ENCODE measurements at regions not wholly inside any gene's neighbourhood (a gene's known extent, or its start where the extent isn't known, plus 50 kb on each side); places are given as distances from the start of the nearest gene placed in this dataset.
A peak's percentile ranks its signal among the peaks of the same experiment; 100 is the strongest.

- Histone ChIP-seq H3K27ac (ENCODE audit: low read length in 2 of 2) (no peak overlapping the region), H2AFZ (ENCODE audit: insufficient read depth, low read depth, low read length, poor library complexity, severe bottlenecking) (no peak overlapping the region), H3K79me2 (ENCODE audit: control insufficient read depth, insufficient read depth, low read length) (no peaks in the 10 kb centered on the region), H3K4me2 (replicated peaks; ENCODE audit: low read depth, low read length, poor library complexity, severe bottlenecking) (no peak overlapping the region), H3K36me3 (replicated peaks in 1 of 2; ENCODE audit: control extremely low read depth in 1 of 2, control insufficient read depth in 1 of 2, extremely low read depth in 1 of 2, insufficient read depth in 2 of 2, low read length in 1 of 2) (no peaks in the 10 kb centered on the region), H3K9ac (ENCODE audit: low read length) (no peak overlapping the region), H3K4me1 (ENCODE audit: control insufficient read depth in 2 of 2, insufficient read depth in 2 of 2, low read length in 2 of 2) (peaks cover 0 to 11% of the 10 kb centered on the region in 2 donors), H3K4me3 (ENCODE audit: control extremely low read depth in 1 of 5, extremely low read depth in 1 of 5, insufficient read depth in 1 of 5, low read depth in 2 of 5, low read length in 4 of 5) (no peak overlapping the region), H3K27me3 (replicated peaks in 1 of 4; ENCODE audit: control extremely low read depth in 1 of 4, control insufficient read depth in 3 of 4, insufficient read depth in 4 of 4, low read length in 3 of 4) (no peaks in the 10 kb centered on the region), H4K20me1 (ENCODE audit: control insufficient read depth, insufficient read depth, low read length, poor library complexity, severe bottlenecking) (no peaks in the 10 kb centered on the region), H3K9me3 (ENCODE audit: control extremely low read depth in 1 of 3, control insufficient read depth in 2 of 3, insufficient read depth in 1 of 3, low read length in 2 of 3) (peaks cover 0 to 62% (median 24%) of the 10 kb centered on the region in 3 donors)
- H3K4me3 Mint-ChIP-seq: no peak overlapping the region
- WGBS (ENCODE audit: insufficient coverage): 97% methylated on average over 7 of the region's 7 CpGs
- intact Hi-C loops (cut with micrococcal nuclease): no loop called here
- no peak for DNase-seq
- ChIA-PET POLR2A (no interaction called here), CTCF (interaction anchor here (1.4 kb wide), 1 partner anchor 11 kb away, joined by 4 read pairs; no protein-coding TSS in a partner anchor)
- ATAC-seq (ENCODE audit: low read depth): no peak
- peaks cover 1% of the 10 kb centered on the region for H3K9me3 Mint-ChIP-seq (ENCODE audit: insufficient read depth)
- H3K27me3 Mint-ChIP-seq: peaks cover 10% of the 10 kb centered on the region
- TF ChIP-seq CTCF (IDR thresholded peaks at IDR 0.05) (no peak), EZH2 (IDR thresholded peaks at IDR 0.05; ENCODE audit: borderline replicate concordance, insufficient read depth, low read depth, low read length, poor library complexity, severe bottlenecking) (no peak)
- H3K27ac Mint-ChIP-seq: peak overlapping the region; percentile 41
- H3K4me1 Mint-ChIP-seq: peaks cover 7% of the 10 kb centered on the region
These were observed 73.8 kb upstream of the TWIST2 start for GRCh38 chr2:238774071-238774470.

GRCh38 chr2:238774980-238775509, 72.8 kb upstream of the TWIST2 start:
- Mint-ChIP-seq H3K9me3 (ENCODE audit: insufficient read depth) (no peaks in the 10 kb centered on the region), H3K4me3 (no peak overlapping the region), H3K4me1 (peaks cover 7% of the 10 kb centered on the region), H3K27me3 (peaks cover 5% of the 10 kb centered on the region), H3K27ac (peak overlapping the region; percentile 41)
- H3K27me3 ChIP-seq (replicated peaks in 1 of 4; ENCODE audit: control extremely low read depth in 1 of 4, control insufficient read depth in 3 of 4, insufficient read depth in 4 of 4, low read length in 3 of 4): no peaks in the 10 kb centered on the region
- H3K4me2 ChIP-seq (replicated peaks; ENCODE audit: low read depth, low read length, poor library complexity, severe bottlenecking): no peak overlapping the region
- TF ChIP-seq EZH2 (IDR thresholded peaks at IDR 0.05; ENCODE audit: borderline replicate concordance, insufficient read depth, low read depth, low read length, poor library complexity, severe bottlenecking): no peak
- TF ChIP-seq CTCF (IDR thresholded peaks at IDR 0.05): no peak
- H3K9ac ChIP-seq (ENCODE audit: low read length): no peak overlapping the region
- ChIA-PET CTCF (no interaction called here), POLR2A (no interaction called here)
- peaks cover 0 to 64% (median 24%) of the 10 kb centered on the region in 3 donors for H3K9me3 ChIP-seq (ENCODE audit: control extremely low read depth in 1 of 3, control insufficient read depth in 2 of 3, insufficient read depth in 1 of 3, low read length in 2 of 3)
- H3K36me3 ChIP-seq (replicated peaks in 1 of 2; ENCODE audit: control extremely low read depth in 1 of 2, control insufficient read depth in 1 of 2, extremely low read depth in 1 of 2, insufficient read depth in 2 of 2, low read length in 1 of 2): no peaks in the 10 kb centered on the region
- peaks cover 0 to 11% of the 10 kb centered on the region in 2 donors for H3K4me1 ChIP-seq (ENCODE audit: control insufficient read depth in 2 of 2, insufficient read depth in 2 of 2, low read length in 2 of 2)
- ATAC-seq (ENCODE audit: low read depth) (no peak), DNase-seq (no peak)
- no peaks in the 10 kb centered on the region for H4K20me1 ChIP-seq (ENCODE audit: control insufficient read depth, insufficient read depth, low read length, poor library complexity, severe bottlenecking)
- H3K27ac ChIP-seq (ENCODE audit: low read length in 2 of 2): no peak overlapping the region
- intact Hi-C loops (cut with micrococcal nuclease): no loop called here
- no peak overlapping the region for H2AFZ ChIP-seq (ENCODE audit: insufficient read depth, low read depth, low read length, poor library complexity, severe bottlenecking)
- 90% methylated on average over 5 of the region's 5 CpGs for WGBS (ENCODE audit: insufficient coverage)
- H3K4me3 ChIP-seq (ENCODE audit: control extremely low read depth in 1 of 5, extremely low read depth in 1 of 5, insufficient read depth in 1 of 5, low read depth in 2 of 5, low read length in 4 of 5): no peak overlapping the region
- no peaks in the 10 kb centered on the region for H3K79me2 ChIP-seq (ENCODE audit: control insufficient read depth, insufficient read depth, low read length)

All from B cell (primary cell).